GM19043 (cell line): ENCODE measurements at regions not wholly inside any gene's neighbourhood (a gene's known extent, or its start where the extent isn't known, plus 50 kb on each side); places are given as distances from the start of the nearest gene placed in this dataset.

Experiments
- ATAC-seq: cut with Tn5 transposase; IDR thresholded peaks from one replicate; pipeline ENCODE4 v1.9.1; 2021; ENCODE audit warnings: low read depth; ENCODE audit not compliant: unreplicated experiment

DNA sequence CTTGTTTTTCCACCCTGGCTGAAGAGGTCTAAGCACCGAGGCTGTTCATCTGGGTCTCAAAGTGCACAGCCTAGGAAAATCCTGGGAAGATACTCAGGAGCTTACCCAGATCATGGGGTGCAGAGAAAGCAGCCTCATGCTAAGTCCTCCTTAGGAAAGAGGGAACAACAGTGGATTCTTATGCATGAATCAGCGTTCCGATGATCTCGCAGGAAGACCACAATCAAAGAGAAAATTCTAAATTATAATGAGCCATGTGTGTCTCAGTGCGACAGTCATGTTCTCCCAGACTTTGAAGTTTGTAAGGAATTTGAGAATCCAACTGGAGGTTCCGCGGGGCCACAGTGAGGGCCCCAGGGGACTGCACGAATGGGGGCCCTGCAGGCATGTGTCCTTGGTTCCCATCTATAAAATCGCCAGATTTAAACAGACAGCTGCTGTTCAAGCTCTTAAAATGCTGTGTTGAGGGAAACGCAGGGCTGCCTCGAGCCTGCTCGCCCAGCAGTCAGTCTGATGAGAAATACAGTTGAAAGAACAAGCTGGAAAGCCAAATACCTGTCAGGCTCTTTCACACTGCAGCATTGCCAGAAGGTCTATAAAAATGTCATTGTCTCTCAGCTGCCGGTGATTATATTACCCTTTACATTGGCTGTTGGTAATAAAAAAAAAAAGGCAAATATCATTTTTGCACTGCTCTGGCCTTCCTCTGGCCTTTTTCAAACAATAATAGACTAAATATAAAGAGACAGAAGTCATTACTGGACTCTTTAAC is 152.1 kb downstream of the PMP22 start:
- ATAC-seq, result no peak

DNA sequence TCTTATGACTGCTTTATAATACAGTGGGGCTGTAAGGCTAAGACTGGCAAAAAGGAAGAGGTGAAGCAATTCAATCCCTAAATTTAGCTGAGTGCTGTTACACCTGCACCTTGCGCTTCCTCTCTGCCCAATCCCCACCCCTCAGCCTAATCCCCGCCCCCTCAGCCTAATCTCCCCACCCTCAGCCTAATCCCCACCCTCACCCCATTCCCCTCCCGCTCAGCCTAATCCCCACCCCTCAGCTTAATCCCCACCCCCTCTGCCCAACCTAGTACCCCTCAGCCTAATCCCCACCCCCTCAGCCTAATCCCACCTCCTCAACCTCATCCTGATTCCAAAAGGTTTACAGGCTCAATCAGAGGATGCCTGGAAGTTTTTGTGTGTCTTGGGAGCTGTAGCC is 155.5 kb downstream of the PMP22 start:
- no peak for ATAC-seq

DNA sequence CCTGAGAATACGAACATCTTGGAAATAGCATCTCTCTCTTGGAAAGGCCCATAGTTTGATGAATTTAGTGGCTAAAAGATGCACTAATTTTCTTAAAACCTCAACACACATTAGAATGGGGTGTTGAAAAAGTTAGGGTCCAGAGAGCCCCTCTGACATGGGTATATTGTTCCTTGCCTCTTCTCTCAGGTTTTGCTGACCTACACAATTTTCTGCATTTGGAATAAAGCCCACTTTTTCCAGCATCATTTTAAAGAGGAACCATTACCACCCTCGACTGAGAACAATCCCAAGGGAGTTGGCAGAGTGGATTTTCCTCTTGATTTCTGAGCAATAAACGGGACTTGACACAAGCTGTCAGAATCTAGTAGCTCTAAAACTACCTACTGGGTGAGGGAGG is 156.1 kb downstream of the PMP22 start:
- ATAC-seq, result no peak

- no peak for ATAC-seq
Measured at GRCh38 chr17:15106540-15106939, 158.6 kb downstream of the PMP22 start.

- ATAC-seq, result no peak
Measured at GRCh38 chr17:15103785-15104184, 161.3 kb downstream of the PMP22 start.

GRCh38 chr17:15101175-15101574 is 164.0 kb downstream of the PMP22 start:
- ATAC-seq, result no peak

DNA sequence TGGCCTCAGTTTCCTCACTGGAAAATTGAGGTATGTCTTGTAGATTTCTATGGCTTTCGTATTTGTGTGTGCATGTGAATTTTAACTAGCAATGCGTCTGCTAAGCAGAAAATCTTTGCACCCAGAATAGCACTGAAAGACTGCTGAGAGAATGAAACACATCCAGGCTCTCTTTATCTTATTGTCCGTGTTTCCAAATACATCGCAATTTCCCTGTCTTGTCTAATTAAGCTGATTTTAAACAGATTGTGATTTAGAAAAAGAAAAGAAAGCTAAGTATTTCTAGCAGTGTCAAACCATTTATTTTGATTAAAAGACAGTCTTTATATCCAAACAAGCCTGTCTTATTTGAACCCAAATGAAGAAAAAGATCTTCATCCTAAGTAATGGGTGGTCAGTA is 168.6 kb downstream of the PMP22 start:
- ATAC-seq, result no peak

- ATAC-seq, result no peak
Measured at GRCh38 chr17:15095935-15096334, 169.2 kb downstream of the PMP22 start.

DNA sequence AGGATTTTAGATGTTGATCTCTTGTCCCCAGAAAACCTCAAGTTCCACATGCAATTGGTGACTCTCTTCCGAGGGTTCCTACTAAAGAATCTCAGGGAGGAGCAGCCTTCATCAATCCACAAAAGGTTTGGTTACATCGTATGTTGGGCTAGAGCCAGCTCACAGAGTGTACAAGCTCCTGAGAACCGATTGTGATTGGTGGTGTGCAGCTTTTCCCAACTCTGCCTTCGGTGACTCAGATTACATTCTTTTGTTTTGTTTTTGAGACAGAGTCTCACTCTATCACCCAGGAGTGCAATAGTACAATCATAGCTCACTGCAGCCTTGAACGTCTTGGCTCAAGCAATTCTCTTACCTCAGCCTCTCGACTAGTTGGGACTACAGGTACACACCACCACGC is 172.4 kb downstream of the PMP22 start:
- no peak for ATAC-seq

DNA sequence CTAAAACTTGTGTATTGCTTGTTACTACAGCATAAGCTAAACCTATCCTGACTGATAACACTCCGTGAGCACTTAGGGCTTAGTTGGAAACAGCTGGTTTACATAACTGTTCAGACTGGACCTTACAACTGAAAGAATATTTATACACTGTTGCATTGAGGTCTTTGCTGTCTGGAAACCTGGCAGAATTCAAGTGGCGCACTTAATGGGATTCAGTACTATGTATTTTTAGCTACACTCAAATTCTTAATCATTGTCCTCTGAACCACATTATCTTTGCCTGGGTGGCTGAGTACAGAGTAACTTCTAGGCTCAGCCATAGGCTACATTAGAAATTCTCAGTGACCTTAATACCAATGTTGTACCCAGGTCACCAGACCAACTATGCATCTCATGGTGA is 172.9 kb downstream of the PMP22 start:
- no peak for ATAC-seq

DNA sequence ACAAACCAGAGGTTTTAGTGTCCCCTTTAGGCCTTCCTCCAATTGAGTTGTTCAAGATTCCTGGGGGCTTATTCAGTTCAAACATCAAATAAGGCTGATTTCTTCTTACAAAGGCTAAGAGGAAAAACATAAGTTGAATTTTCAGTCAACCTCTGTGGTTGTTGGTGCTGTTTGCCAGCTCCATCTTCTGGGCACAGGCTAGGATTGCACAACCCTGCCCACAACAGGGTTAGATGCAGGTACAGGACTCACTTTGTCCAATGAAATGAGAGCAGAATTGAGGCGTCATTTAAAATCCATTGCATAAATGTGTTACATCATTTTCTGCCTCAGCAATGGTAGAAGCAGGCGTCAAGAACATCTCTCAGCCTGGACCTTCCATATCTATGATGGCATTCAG is 173.3 kb downstream of the PMP22 start:
- ATAC-seq, result no peak

DNA sequence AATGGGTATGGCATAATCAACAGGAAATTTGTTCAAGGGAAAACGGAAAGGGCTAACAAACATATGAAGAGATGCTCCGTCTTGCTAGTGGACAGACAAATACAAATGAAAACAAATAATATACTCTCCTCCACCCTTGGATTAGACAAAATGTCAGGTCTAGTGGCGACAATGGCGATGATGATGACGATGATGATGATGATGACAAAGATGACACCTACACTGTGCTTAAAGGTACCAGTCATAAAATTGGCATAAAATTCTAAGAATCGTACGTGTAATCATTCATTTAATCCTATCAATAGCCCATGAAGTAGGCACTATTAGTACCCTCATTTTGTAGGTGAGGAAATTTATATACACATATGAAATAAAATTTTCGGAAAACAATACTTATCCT is 174.6 kb downstream of the PMP22 start:
- ATAC-seq, result no peak

DNA sequence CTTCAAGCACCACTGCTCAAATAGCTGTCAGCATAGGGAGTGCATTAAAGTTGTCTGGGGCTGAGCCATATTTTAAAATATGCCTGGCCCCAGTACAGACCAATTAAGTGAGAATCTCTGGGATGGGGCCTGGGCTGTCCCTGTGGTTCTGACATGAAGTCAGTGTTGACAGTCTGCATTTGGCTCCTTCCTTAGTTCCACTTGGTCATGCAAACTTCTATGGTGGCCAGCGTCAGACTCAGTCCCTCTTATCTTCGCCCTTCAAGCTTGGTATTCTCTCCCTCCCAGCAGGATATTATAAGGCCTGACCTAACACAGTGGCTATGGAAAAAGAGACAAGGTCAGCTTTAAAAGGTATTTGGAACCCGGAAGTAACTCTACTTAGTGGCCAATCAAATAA is 177.2 kb downstream of the PMP22 start:
- ATAC-seq, result no peak

DNA sequence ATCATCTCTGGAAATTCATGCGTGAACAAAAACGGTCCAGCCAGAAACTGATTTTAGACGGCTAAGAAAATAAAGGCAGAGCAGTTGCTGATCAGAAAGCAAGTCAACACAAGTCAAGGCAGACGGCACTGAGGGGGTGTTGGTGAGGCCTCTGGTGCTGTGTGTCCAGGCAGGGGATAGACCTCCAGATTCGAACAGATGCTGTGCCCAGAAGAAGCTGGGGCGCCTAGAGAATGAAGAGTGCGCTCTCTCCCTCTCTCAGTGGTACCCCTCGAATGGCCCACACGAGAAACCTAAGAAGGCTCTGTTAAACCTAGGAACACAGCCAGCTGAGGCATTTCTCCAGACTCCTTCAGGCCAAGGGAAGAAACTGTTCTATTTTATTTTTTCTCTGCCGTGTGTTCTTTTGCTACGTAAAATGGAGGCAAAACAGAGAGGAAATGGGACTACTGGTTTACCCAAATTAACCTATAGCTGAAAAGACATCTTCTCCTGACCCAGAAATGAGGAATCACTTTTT is 178.3 kb downstream of the PMP22 start:
- no peak for ATAC-seq

DNA sequence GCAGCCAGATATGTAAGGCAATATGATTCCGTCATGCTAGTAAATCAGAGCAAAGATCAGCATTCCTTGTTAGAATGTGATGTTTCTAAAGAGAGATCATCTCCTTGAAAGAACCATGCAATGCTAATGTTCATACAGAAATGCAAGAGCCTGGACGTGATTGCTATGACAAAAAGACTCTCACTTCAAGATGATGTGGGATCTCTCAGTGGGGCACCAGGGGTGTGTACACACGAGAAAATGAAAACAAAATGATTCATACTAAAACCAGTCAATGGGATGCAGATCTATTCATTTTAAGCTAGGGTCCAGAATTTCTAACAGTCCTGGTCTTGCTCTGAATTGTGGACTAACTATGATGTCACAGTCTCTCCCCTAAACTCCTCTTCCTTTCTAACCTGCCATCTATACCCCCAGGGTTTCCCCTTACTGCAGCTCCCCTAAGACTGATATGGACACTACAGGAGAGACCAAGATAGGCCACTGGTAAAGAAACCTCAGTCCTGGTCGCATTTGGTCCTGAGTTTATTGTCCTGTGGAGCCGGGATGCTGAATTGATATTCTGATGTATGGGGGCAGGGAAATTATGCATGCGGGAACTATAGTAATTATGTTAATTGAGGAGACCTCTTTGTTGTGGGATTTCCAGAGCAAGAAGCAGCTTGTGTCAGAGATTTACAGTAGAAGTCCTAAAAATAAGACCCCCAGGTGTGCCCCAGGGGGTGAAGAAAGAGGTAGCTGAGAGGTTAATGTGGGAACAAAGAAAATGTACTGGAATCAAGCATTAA is 179.0 kb downstream of the PMP22 start:
- no peak for ATAC-seq

GRCh38 chr17:15083225-15083624 is 181.9 kb downstream of the PMP22 start:
- ATAC-seq, result no peak

GRCh38 chr17:15081008-15081407 is 184.1 kb downstream of the PMP22 start:
- no peak for ATAC-seq

- ATAC-seq, result no peak
Measured at GRCh38 chr17:15078570-15078969, 186.6 kb downstream of the PMP22 start.

DNA sequence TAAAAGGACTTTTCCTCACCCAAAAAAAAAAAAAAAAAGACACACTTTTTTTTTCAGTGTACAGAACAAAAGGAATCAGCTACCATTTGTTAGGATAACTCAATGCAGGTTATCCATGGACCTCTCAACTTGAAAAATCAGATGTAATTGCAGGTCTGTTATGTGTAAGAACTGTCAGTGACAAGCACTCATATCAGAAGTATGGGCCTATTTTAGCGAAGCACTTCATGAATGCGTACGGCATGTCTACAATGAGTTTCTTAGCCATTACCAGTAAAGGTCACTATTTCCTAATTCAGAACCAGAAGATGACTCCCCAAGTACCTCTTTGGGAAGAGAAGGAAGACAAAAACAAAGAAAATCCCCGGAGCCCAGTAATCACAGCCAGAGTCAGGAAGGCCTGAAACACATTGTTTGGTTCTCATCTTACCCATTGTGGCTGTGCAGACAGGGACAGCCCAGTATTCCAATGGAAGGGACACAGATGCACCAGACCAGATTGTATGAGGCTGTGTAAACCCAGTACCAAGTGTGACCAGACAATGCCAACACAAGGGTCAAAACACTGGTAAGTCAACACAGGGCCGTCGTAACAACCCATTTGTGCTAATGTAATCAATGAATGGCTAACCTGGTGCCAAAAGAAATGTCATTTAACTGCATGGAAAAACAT is 188.0 kb downstream of the PMP22 start:
- no peak for ATAC-seq

DNA sequence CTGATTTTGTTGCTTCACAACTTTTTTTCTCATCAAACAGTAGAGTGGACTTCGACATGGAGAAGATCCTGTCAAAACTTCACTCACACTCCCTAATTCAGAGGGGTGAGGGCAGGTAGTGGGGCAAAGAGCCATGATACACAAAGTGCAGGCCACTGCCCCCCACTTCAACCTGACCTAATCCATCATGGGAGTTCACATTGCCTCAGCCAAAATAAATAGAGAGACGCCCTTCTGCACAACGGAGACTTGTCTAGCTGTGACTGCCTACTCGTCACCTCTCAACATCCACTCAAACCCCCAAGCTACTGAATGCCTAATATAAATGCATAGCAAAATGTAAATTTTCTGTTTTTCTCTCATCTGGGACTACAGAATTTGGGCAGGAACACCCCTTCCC is 213.2 kb downstream of the PMP22 start:
- no peak for ATAC-seq

DNA sequence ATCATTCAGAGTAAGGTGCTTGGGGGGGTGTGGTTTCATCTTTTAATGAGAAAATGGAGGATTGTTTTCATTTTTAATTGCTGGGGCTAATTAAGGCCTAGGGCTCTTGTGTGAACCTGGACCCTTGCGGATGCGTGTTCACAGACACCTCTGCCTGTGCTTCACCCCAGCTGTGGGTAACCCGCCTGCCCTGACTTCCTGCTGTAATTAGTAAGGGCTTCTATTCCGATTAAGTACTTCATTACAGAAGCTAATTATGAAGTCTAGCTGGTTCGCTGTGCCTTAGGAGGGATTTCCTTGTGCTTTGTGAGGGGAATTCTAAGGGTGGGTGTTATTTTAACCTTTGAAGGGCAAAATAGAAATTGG is 215.3 kb downstream of the PMP22 start:
- no peak for ATAC-seq
